ENCODE measurements at regions not wholly inside any gene's neighbourhood (a gene's known extent, or its start where the extent isn't known, plus 50 kb on each side); places are given as distances from the start of the nearest gene placed in this dataset.
"Not testable (repeated sequence)": the region's sequence is repeated elsewhere in the genome, so short reads cannot be mapped to it uniquely, and the experiment has no call there.

DNA sequence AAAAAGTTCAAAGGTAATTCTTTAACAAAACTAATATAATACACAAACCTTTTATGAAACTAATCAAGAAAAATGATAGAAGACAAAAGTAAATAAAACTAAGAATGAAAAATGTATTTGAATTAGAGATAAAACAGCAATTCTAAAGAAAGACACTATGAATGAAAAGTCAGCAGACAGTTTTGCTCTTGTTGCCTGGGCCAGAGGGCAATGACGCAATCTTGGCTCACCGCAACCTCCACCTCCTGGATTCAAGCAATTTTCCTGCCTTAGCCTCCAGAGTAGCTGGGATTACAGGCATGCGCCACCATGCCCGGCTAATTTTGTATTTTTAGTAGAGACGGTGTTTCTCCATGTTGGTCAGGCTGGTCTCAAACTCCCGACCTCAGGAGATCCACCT lies 959.8 kb downstream of the TTLL7 start:
- H3K36me3 ChIP-seq (ENCODE audit: control insufficient read depth in 2 of 2, insufficient read depth in 2 of 2, low read length in 2 of 2); H3K9me3 ChIP-seq (ENCODE audit: control insufficient read depth in 2 of 2, low read length in 2 of 2); H3K9ac ChIP-seq (ENCODE audit: low read length in 2 of 2); H3K4me3 ChIP-seq (ENCODE audit: low read length in 2 of 2); H3K27ac ChIP-seq (ENCODE audit: low read length); H3K27me3 ChIP-seq (ENCODE audit: control insufficient read depth in 1 of 2, insufficient read depth in 2 of 2, low read length in 2 of 2); H3K4me1 ChIP-seq (ENCODE audit: control insufficient read depth, insufficient read depth, low read length): not testable (repeated sequence)

DNA sequence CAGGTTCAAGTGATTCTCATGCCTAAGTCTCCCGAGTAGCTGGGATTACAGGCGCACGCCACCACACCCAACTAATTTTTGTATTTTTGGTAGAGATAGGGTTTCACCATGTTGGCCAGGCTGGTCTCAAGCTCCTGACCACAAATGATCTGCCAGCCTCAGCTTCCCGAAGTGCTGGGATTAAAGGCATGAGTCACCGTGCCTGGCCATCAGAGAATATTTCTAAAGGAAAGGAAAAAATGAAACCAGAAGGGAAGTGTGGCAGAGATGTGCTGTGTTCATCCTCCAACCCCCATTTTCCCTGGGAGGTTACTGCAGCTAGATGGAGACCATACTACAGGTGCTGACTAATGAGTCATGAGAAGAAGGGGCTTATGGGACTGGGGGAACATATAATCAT lies 964.1 kb downstream of the TTLL7 start:
- Histone ChIP-seq H3K27me3 (ENCODE audit: control insufficient read depth in 1 of 2, insufficient read depth in 2 of 2, low read length in 2 of 2) (no peaks in the 10 kb centered on the region), H3K36me3 (ENCODE audit: control insufficient read depth in 2 of 2, insufficient read depth in 2 of 2, low read length in 2 of 2) (no peaks in the 10 kb centered on the region), H3K9ac (ENCODE audit: low read length in 2 of 2) (no peak overlapping the region), H3K9me3 (ENCODE audit: control insufficient read depth in 2 of 2, low read length in 2 of 2) (no peaks in the 10 kb centered on the region), H3K4me1 (ENCODE audit: control insufficient read depth, insufficient read depth, low read length) (no peaks in the 10 kb centered on the region), H3K4me3 (ENCODE audit: low read length in 2 of 2) (no peak overlapping the region), H3K27ac (ENCODE audit: low read length) (no peak overlapping the region)

DNA sequence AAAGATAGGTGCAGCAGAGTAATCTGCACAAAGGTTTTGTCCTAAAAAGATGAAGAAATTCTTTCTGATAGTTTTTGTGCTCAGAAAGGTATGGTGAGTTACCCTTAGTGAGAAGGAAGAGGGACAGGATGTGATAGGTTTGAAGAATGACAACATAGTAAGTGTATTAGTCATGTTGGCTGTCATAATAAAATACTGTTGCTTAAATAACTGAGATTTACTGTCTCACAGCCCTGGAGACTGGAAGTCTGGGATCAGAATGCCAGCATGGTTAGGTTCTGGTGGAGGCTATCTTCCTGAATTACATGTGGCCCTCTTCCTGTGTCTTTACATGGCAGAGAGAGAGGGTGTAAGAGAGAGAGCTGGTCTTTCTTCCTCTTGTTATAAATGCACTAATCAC lies 965.2 kb downstream of the TTLL7 start:
- H3K4me3 ChIP-seq (ENCODE audit: low read length in 2 of 2) = no peak overlapping the region
- no peak overlapping the region for H3K27ac ChIP-seq (ENCODE audit: low read length)
- no peaks in the 10 kb centered on the region for H3K9me3 ChIP-seq (ENCODE audit: control insufficient read depth in 2 of 2, low read length in 2 of 2)
- no peak overlapping the region for H3K9ac ChIP-seq (ENCODE audit: low read length in 2 of 2)
- H3K4me1 ChIP-seq (ENCODE audit: control insufficient read depth, insufficient read depth, low read length) = no peaks in the 10 kb centered on the region
- no peaks in the 10 kb centered on the region for H3K36me3 ChIP-seq (ENCODE audit: control insufficient read depth in 2 of 2, insufficient read depth in 2 of 2, low read length in 2 of 2)
- no peaks in the 10 kb centered on the region for H3K27me3 ChIP-seq (ENCODE audit: control insufficient read depth in 1 of 2, insufficient read depth in 2 of 2, low read length in 2 of 2)

DNA sequence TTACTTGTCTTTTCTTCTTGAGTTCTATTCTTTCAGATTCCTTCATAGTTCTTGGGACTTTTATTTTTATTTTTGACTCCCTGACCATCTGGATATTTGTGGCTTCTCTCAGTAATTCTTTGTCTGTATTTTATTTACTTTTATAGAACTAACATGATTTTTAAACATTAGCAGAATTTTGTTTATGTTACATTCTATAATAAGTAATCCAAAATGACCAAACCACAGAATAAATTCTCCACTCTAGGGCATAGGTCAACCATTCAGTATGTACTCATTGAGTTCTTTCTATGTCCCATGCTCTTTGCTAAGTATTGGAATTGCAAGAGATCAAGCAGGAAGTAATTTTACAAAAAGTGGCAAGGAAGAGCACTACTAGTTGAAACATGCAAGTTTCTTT lies 969.0 kb downstream of the TTLL7 start:
- H3K27me3 ChIP-seq (ENCODE audit: control insufficient read depth in 1 of 2, insufficient read depth in 2 of 2, low read length in 2 of 2) = no peaks in the 10 kb centered on the region

DNA sequence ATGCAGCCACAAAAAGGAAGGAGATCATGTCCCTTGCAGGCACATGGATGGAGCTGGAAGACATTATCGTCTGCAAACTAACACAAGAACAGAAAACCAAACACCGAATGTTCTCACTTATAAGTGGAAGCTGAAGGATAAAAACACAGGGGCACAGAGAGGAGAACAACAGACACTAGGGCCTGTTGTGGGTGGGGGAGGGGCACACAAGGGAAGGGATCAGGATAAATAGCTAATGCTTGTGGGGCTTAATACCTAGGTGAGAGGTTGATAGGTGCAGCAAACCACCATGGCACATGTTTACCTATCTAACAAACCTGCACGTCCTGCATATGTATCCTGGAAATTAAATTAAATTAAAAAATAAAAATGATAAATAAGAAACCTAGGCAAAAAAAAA lies 969.9 kb downstream of the TTLL7 start:
- no peaks in the 10 kb centered on the region for H3K36me3 ChIP-seq (ENCODE audit: control insufficient read depth in 2 of 2, insufficient read depth in 2 of 2, low read length in 2 of 2)
- no peak overlapping the region for H3K4me3 ChIP-seq (ENCODE audit: low read length in 2 of 2)
- H3K9ac ChIP-seq (ENCODE audit: low read length in 2 of 2) = no peak overlapping the region
- H3K4me1 ChIP-seq (ENCODE audit: control insufficient read depth, insufficient read depth, low read length) = no peaks in the 10 kb centered on the region
- H3K27ac ChIP-seq (ENCODE audit: low read length) = no peak overlapping the region
- H3K27me3 ChIP-seq (ENCODE audit: control insufficient read depth in 1 of 2, insufficient read depth in 2 of 2, low read length in 2 of 2) = no peaks in the 10 kb centered on the region
- H3K9me3 ChIP-seq (ENCODE audit: control insufficient read depth in 2 of 2, low read length in 2 of 2) = no peaks in the 10 kb centered on the region

More for the DNA sequence above, 969.0 kb downstream of the TTLL7 start:
- no peak overlapping the region for H3K27ac ChIP-seq (ENCODE audit: low read length)
- H3K36me3 ChIP-seq (ENCODE audit: control insufficient read depth in 2 of 2, insufficient read depth in 2 of 2, low read length in 2 of 2) = no peaks in the 10 kb centered on the region
- no peaks in the 10 kb centered on the region for H3K9me3 ChIP-seq (ENCODE audit: control insufficient read depth in 2 of 2, low read length in 2 of 2)
- H3K9ac ChIP-seq (ENCODE audit: low read length in 2 of 2) = no peak overlapping the region
- H3K4me1 ChIP-seq (ENCODE audit: control insufficient read depth, insufficient read depth, low read length) = no peaks in the 10 kb centered on the region
- H3K4me3 ChIP-seq (ENCODE audit: low read length in 2 of 2) = no peak overlapping the region

DNA sequence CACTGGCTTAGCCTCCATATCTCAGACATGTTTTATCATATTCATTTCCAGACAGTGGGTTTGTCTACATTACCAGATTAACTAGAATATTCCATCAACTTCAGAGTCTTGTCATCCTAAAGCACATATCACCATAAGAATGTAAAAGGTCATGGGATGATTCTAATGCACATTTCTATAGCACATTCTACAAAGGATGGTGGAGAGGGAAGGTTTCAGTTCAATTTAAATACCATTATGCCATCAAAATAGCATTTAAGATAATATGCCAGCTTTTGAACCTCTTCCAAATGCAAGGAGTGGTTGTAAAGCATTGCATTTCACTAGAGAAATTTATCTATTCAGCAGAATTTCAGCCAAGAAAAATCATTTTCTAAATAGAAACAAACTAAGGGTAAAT lies 970.5 kb downstream of the TTLL7 start:
- Histone ChIP-seq H3K27me3 (ENCODE audit: control insufficient read depth in 1 of 2, insufficient read depth in 2 of 2, low read length in 2 of 2) (no peaks in the 10 kb centered on the region), H3K9me3 (ENCODE audit: control insufficient read depth in 2 of 2, low read length in 2 of 2) (no peaks in the 10 kb centered on the region), H3K4me3 (ENCODE audit: low read length in 2 of 2) (no peak overlapping the region), H3K9ac (ENCODE audit: low read length in 2 of 2) (no peak overlapping the region), H3K27ac (ENCODE audit: low read length) (no peak overlapping the region), H3K36me3 (ENCODE audit: control insufficient read depth in 2 of 2, insufficient read depth in 2 of 2, low read length in 2 of 2) (no peaks in the 10 kb centered on the region), H3K4me1 (ENCODE audit: control insufficient read depth, insufficient read depth, low read length) (no peaks in the 10 kb centered on the region)

DNA sequence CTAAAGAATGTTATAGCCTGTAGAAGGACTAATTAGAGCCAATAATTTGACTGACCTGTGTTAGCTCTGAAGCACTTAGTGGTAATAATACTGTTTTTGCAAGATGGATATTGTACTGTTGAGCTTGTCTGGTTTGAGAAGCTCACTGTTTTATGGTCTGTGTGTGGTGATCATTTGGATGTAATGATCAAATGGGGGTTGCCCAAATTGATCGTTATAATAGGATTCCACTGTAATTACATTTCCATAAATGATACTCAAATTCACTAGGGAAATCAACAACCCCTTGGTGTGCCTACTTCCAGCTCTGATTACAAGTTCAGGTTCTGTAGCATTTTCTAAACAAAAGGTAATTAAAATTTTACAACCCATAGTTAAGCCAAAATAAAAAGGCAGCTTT lies 971.4 kb downstream of the TTLL7 start:
- Histone ChIP-seq H3K27ac (ENCODE audit: low read length) (no peak overlapping the region), H3K36me3 (ENCODE audit: control insufficient read depth in 2 of 2, insufficient read depth in 2 of 2, low read length in 2 of 2) (no peaks in the 10 kb centered on the region), H3K4me3 (ENCODE audit: low read length in 2 of 2) (no peak overlapping the region), H3K9ac (ENCODE audit: low read length in 2 of 2) (no peak overlapping the region), H3K9me3 (ENCODE audit: control insufficient read depth in 2 of 2, low read length in 2 of 2) (no peaks in the 10 kb centered on the region), H3K27me3 (ENCODE audit: control insufficient read depth in 1 of 2, insufficient read depth in 2 of 2, low read length in 2 of 2) (no peaks in the 10 kb centered on the region), H3K4me1 (ENCODE audit: control insufficient read depth, insufficient read depth, low read length) (no peaks in the 10 kb centered on the region)

DNA sequence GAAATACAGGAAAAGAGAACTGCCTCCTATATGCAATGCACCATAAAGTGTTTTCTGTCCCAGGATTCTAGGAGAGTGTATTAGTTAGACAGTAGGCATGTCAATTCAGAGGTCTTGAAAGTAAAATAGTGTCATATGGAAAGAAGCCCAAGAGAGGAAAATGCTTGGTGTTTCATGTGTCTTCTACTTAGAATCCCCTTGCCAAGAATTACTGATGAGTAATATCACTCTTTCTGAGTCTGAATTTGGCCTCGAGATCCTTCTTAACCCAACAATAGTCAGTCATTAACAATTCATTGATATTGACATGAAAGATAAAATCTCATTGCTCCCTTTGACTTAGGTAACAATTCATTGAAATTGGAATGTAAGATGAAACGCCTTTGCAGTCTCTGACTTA lies 972.2 kb downstream of the TTLL7 start:
- H3K9ac ChIP-seq (ENCODE audit: low read length in 2 of 2) = no peak overlapping the region
- H3K4me3 ChIP-seq (ENCODE audit: low read length in 2 of 2) = no peak overlapping the region
- H3K4me1 ChIP-seq (ENCODE audit: control insufficient read depth, insufficient read depth, low read length) = no peaks in the 10 kb centered on the region
- H3K27me3 ChIP-seq (ENCODE audit: control insufficient read depth in 1 of 2, insufficient read depth in 2 of 2, low read length in 2 of 2) = no peaks in the 10 kb centered on the region
- H3K27ac ChIP-seq (ENCODE audit: low read length) = no peak overlapping the region
- no peaks in the 10 kb centered on the region for H3K36me3 ChIP-seq (ENCODE audit: control insufficient read depth in 2 of 2, insufficient read depth in 2 of 2, low read length in 2 of 2)
- H3K9me3 ChIP-seq (ENCODE audit: control insufficient read depth in 2 of 2, low read length in 2 of 2) = no peaks in the 10 kb centered on the region

DNA sequence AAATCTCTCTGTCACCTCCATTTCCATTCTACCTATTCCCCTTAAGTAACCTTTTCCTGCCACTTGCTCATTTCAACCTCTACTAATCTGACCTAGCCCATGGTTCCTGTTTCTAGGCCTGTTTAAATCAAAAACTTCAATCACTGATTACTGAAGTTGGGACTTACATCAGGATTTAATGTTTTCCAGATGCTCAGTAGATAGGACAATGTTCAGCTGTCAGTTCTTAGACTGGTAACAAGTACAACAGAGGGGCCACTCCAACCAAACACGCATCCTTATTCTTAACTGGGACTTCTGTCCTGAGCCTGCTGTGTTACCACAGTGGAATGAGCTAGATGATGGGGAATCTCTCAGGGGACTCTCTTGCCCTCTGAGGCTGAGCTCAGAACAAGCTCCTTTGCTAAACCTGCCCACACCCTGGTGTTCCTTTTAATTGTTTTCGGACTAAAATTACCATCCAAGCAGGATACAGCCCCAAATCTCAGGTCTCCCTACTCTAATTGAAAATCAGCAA lies 974.6 kb downstream of the TTLL7 start:
- Histone ChIP-seq H3K27ac (ENCODE audit: low read length) (no peak overlapping the region), H3K9me3 (ENCODE audit: control insufficient read depth in 2 of 2, low read length in 2 of 2) (no peaks in the 10 kb centered on the region), H3K36me3 (ENCODE audit: control insufficient read depth in 2 of 2, insufficient read depth in 2 of 2, low read length in 2 of 2) (no peaks in the 10 kb centered on the region), H3K9ac (ENCODE audit: low read length in 2 of 2) (no peak overlapping the region), H3K27me3 (ENCODE audit: control insufficient read depth in 1 of 2, insufficient read depth in 2 of 2, low read length in 2 of 2) (no peaks in the 10 kb centered on the region), H3K4me3 (ENCODE audit: low read length in 2 of 2) (no peak overlapping the region), H3K4me1 (ENCODE audit: control insufficient read depth, insufficient read depth, low read length) (no peaks in the 10 kb centered on the region)

DNA sequence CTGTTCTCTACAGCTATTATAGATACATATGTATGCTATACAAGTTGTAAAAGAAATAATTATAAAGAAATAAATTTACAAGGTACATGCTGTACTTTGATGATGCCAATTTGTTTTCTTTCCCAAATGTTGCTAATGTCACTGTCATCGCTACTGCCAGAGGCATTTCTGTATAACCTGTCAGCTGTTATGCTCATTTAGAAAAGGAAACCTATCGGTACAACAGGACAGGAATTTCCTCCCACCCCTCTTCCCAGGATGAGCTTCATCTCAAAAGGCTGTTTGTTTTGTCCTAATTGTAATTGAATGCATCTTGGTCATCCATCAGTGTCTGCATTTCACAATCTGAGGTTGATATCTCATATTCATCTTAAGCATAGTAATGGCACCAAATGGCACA lies 975.7 kb downstream of the TTLL7 start:
- H3K27ac ChIP-seq (ENCODE audit: low read length) = no peak overlapping the region
- H3K4me3 ChIP-seq (ENCODE audit: low read length in 2 of 2) = no peak overlapping the region
- no peak overlapping the region for H3K9ac ChIP-seq (ENCODE audit: low read length in 2 of 2)
- no peaks in the 10 kb centered on the region for H3K9me3 ChIP-seq (ENCODE audit: control insufficient read depth in 2 of 2, low read length in 2 of 2)
- no peaks in the 10 kb centered on the region for H3K4me1 ChIP-seq (ENCODE audit: control insufficient read depth, insufficient read depth, low read length)
- no peaks in the 10 kb centered on the region for H3K27me3 ChIP-seq (ENCODE audit: control insufficient read depth in 1 of 2, insufficient read depth in 2 of 2, low read length in 2 of 2)
- H3K36me3 ChIP-seq (ENCODE audit: control insufficient read depth in 2 of 2, insufficient read depth in 2 of 2, low read length in 2 of 2) = no peaks in the 10 kb centered on the region

DNA sequence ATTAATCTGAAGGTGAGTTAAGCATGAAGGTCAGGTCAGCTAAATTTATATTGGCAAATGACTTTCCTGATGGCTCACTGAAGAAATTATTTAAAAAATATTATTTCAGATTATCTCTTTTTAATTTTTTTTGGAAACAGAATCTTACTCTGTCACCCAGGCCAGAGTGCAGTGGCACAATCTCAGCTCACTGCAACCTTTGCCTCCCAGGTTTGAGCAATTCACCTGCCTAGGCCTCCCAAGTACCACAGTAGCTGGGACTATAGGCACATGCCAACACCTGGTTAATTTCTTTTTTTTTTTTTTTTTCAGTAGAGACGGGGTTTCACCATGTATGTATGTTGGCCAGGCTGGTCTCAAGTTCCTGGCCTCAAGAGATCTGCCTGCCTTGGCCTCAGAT lies 976.7 kb downstream of the TTLL7 start:
- Histone ChIP-seq H3K27ac (ENCODE audit: low read length) (no peak overlapping the region), H3K4me1 (ENCODE audit: control insufficient read depth, insufficient read depth, low read length) (no peaks in the 10 kb centered on the region), H3K27me3 (ENCODE audit: control insufficient read depth in 1 of 2, insufficient read depth in 2 of 2, low read length in 2 of 2) (no peaks in the 10 kb centered on the region), H3K9ac (ENCODE audit: low read length in 2 of 2) (no peak overlapping the region), H3K9me3 (ENCODE audit: control insufficient read depth in 2 of 2, low read length in 2 of 2) (no peaks in the 10 kb centered on the region), H3K36me3 (ENCODE audit: control insufficient read depth in 2 of 2, insufficient read depth in 2 of 2, low read length in 2 of 2) (no peaks in the 10 kb centered on the region), H3K4me3 (ENCODE audit: low read length in 2 of 2) (no peak overlapping the region)

Measured in stomach smooth muscle (tissue), 2 donors.